HCT116 (cell line): ENCODE measurements at regions not wholly inside any gene's neighbourhood (a gene's known extent, or its start where the extent isn't known, plus 50 kb on each side); places are given as distances from the start of the nearest gene placed in this dataset.

ENCODE experiments used
- CTCF ChIP-seq, 3 experiments: fragments of 200-600 bp in 1 of 3; sonication (generic) in 1 of 3; IDR thresholded peaks in 2 of 3; conservative IDR thresholded peaks in 1 of 3; 2 replicates each; pipeline ENCODE4 v1.5.1; 2012 to 2017; ENCODE audit warnings: low read depth in 2 of 3, low read length in 2 of 3, antibody characterized with exemption in 1 of 3, borderline replicate concordance in 1 of 3, control low read depth in 1 of 3, mild to moderate bottlenecking in 1 of 3, mixed read lengths in 1 of 3, mixed run types in 1 of 3, moderate library complexity in 1 of 3; ENCODE audit not compliant: insufficient read depth in 1 of 3
- EZH2 ChIP-seq: fragments of 200-600 bp; sonication (generic); IDR thresholded peaks from 2 replicates; pipeline ENCODE4 v1.6.1; 2017; ENCODE audit warnings: antibody characterized with exemption, mixed run types
- JUND ChIP-seq: IDR thresholded peaks from 2 replicates; pipeline ENCODE4 v1.6.1; 2012
- MAX ChIP-seq: IDR thresholded peaks from 2 replicates; pipeline ENCODE4 v1.6.1; 2012
- POLR2A ChIP-seq: IDR thresholded peaks from 2 replicates; pipeline ENCODE4 v1.7.0; 2011; ENCODE audit warnings: borderline replicate concordance; ENCODE audit not compliant: insufficient read depth, insufficient read length; ENCODE audit errors: extremely low read depth
- POLR2AphosphoS5 ChIP-seq: IDR thresholded peaks from 2 replicates; pipeline ENCODE4 v1.6.1; 2011; ENCODE audit warnings: mild to moderate bottlenecking, low read depth, low read length, moderate library complexity
- SIN3A ChIP-seq: IDR thresholded peaks from 2 replicates; pipeline ENCODE4 v1.6.1; 2012; ENCODE audit warnings: low read depth
- TCF7L2 ChIP-seq: IDR thresholded peaks from 2 replicates; pipeline ENCODE4 v1.7.0; 2011; ENCODE audit warnings: borderline replicate concordance, inconsistent platforms; ENCODE audit not compliant: insufficient read depth, insufficient read length; ENCODE audit errors: extremely low read depth
- TF ChIP-seq, protein P1 (sequence below): IDR thresholded peaks from 2 replicates; pipeline ENCODE4 v1.6.1; 2012

DNA sequence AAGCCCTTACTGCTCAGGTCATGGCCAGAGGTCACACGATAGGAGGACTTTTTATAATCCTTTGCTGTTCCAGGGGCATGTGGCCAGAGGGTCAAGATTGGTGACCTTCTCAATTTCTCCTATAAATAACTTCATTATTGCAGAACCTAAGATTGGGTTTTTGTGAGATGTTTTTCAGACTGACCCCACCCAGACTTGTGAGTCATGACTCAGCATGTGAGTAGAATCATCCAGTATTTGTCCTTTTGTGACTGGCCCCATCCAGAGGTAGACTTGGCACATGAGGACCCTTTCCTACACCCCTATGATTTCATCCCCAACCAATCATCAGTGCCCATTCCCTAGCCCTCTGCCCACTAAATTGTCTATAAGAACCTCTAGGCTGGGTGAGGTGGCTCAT is 84.5 kb upstream of the ABCC4 start:
- TF ChIP-seq TCF7L2 (no peak), CTCF (IDR thresholded peaks at IDR 0.05 in 2 of 3, conservative IDR thresholded peaks at IDR 0.05 in 1 of 3; ENCODE audit: borderline replicate concordance in 1 of 3, insufficient read depth in 1 of 3, low read depth in 2 of 3, low read length in 2 of 3) (no peak), MAX (no peak), EZH2 (no peak), POLR2AphosphoS5 (no peak), SIN3A (no peak), POLR2A (no peak), JUND (no peak)
- TF ChIP-seq, protein P1, sequence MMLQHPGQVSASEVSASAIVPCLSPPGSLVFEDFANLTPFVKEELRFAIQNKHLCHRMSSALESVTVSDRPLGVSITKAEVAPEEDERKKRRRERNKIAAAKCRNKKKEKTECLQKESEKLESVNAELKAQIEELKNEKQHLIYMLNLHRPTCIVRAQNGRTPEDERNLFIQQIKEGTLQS = no peak
